HepG2 (cell line): ENCODE measurements at regions not wholly inside any gene's neighbourhood (a gene's known extent, or its start where the extent isn't known, plus 50 kb on each side); places are given as distances from the start of the nearest gene placed in this dataset.

ENCODE experiments used
- ATAC-seq: fragments of 200-7000 bp; cut with Tn5 transposase; 3 replicates; pipeline ENCODE4 v1.9.1; 2020; ENCODE audit warnings: mild to moderate bottlenecking, moderate library complexity
- BruUV-seq: library from RNA; stranded (reverse); fragments of 400-500 nt; replicated peaks from 2 replicates; lab custom pipeline; 2021; lab: Mats Ljungman, UMichigan
- CTCF ChIA-PET: fragments of 300-600 bp; formaldehyde crosslinking; extraction: SDS; loops from one replicate; lab custom pipeline; 2021; ENCODE audit warnings: low total read pairs, inconsistent platforms, low intra/inter-chr PET ratio; lab: Yijun Ruan, JAX
- POLR2A ChIA-PET: fragments of 350-600 bp; sonication (Branson Sonifier 250); formaldehyde crosslinking; loops from one replicate; lab custom pipeline; 2020; ENCODE audit warnings: antibody characterized with exemption, inconsistent platforms; lab: Yijun Ruan, JAX
- DNase-seq: peaks from one replicate; pipeline ENCODE4 v3.0.0-alpha.2; 2015; ENCODE audit warnings: low spot score
- FAIRE-seq: peaks from 3 replicates; lab custom pipeline; 2011; peaks lifted over from hg19 to GRCh38; lab: Jason Lieb, UNC
- H2AFZ ChIP-seq: one replicate; pipeline ENCODE4 v1.6.1; 2011; ENCODE audit warnings: low read length, inconsistent platforms
- H3K27ac ChIP-seq: fragments of 300-600 bp; 3 replicates; pipeline ENCODE4 v1.8.0; 2011; ENCODE audit warnings: mixed run types, mild to moderate bottlenecking, mixed read lengths, low read length, inconsistent platforms; ENCODE audit not compliant: insufficient read depth; ENCODE audit errors: extremely low read length
- H3K27me3 ChIP-seq, 2 experiments: fragments of 200-600 bp in 1 of 2; 2 replicates in 1 of 2; 3 replicates in 1 of 2; pipeline versions ENCODE4 v1.6.0 to v1.8.0; 2011; ENCODE audit warnings: low read length in 2 of 2, mild to moderate bottlenecking in 2 of 2, moderate library complexity in 2 of 2, inconsistent platforms in 1 of 2; ENCODE audit not compliant: insufficient read depth in 2 of 2, control insufficient read depth in 1 of 2
- H3K36me3 ChIP-seq, 2 experiments: fragments of 200-600 bp in 1 of 2; replicated peaks in 1 of 2; 2 replicates in 1 of 2; 3 replicates in 1 of 2; pipeline versions ENCODE4 v1.5.1 to v1.8.0; 2011; ENCODE audit warnings: low read length in 2 of 2, inconsistent platforms in 1 of 2; ENCODE audit not compliant: insufficient read depth in 2 of 2, control insufficient read depth in 1 of 2
- H3K4me1 ChIP-seq: 2 replicates; pipeline ENCODE4 v1.5.1; 2012; ENCODE audit warnings: low read length, inconsistent platforms; ENCODE audit not compliant: insufficient read depth
- H3K4me2 ChIP-seq: 2 replicates; pipeline ENCODE4 v1.6.0; 2011; ENCODE audit warnings: low read depth, low read length, inconsistent platforms
- H3K4me3 ChIP-seq, 3 experiments: fragments of 200-600 bp in 1 of 3; sonication (generic), shearing (Covaris generic) in 1 of 3; replicated peaks in 1 of 3; 2 replicates each; pipeline ENCODE4 v1.5.1; 2011 to 2016; ENCODE audit warnings: low read length in 3 of 3, inconsistent platforms in 2 of 3, low read depth in 2 of 3, mild to moderate bottlenecking in 2 of 3, control low read depth in 1 of 3, mixed read lengths in 1 of 3; ENCODE audit not compliant: insufficient read depth in 1 of 3
- H3K79me2 ChIP-seq: one replicate; pipeline ENCODE4 v1.6.1; 2011; ENCODE audit warnings: low read length, inconsistent platforms; ENCODE audit not compliant: insufficient read depth
- H3K9ac ChIP-seq: 2 replicates; pipeline ENCODE4 v1.6.0; 2011; ENCODE audit warnings: mild to moderate bottlenecking, low read depth, low read length, inconsistent platforms; ENCODE audit not compliant: insufficient read depth
- H3K9me3 ChIP-seq: 2 replicates; pipeline ENCODE4 v1.5.1; 2012; ENCODE audit warnings: mild to moderate bottlenecking, low read length
- H4K20me1 ChIP-seq: 2 replicates; pipeline ENCODE4 v1.6.0; 2011; ENCODE audit warnings: inconsistent platforms, mild to moderate bottlenecking, low read length, moderate library complexity; ENCODE audit not compliant: insufficient read depth
- JDP2 ChIP-seq: sonication (generic); formaldehyde crosslinking; IDR thresholded peaks from 2 replicates; pipeline ENCODE4 v1.8.1; 2022; ENCODE audit warnings: missing genetic modification reagents, borderline replicate concordance
- KDM2A ChIP-seq: sonication (generic); formaldehyde crosslinking; IDR thresholded peaks from 2 replicates; pipeline ENCODE4 v1.4.0; 2020; ENCODE audit warnings: low read depth, missing genetic modification reagents, borderline replicate concordance
- KDM6A ChIP-seq: IDR thresholded peaks from 2 replicates; pipeline ENCODE4 v1.6.1; 2016; ENCODE audit warnings: low read depth
- KLF9 ChIP-seq: IDR thresholded peaks from 2 replicates; pipeline ENCODE4 v1.6.1; 2016; ENCODE audit warnings: low read depth
- NR1H2 ChIP-seq: sonication (generic); formaldehyde crosslinking; IDR thresholded peaks from 2 replicates; pipeline ENCODE4 v1.8.1; 2022; ENCODE audit warnings: low read depth, missing genetic modification reagents, borderline replicate concordance
- PHF8 ChIP-seq: sonication (generic); formaldehyde crosslinking; IDR thresholded peaks from 2 replicates; pipeline ENCODE4 v1.5.0; 2020; ENCODE audit warnings: missing genetic modification reagents
- PLRG1 ChIP-seq: fragments of 450-650 bp; conservative IDR thresholded peaks from 2 replicates; pipeline ENCODE4 v1.6.1; 2016
- RAD21 ChIP-seq: fragments of 450-650 bp; formaldehyde crosslinking; IDR thresholded peaks from 2 replicates; pipeline ENCODE4 v1.5.0; 2020; ENCODE audit warnings: mild to moderate bottlenecking
- SALL2 ChIP-seq: sonication (generic); formaldehyde crosslinking; IDR thresholded peaks from 2 replicates; pipeline ENCODE4 v1.8.1; 2023; ENCODE audit warnings: mild to moderate bottlenecking, missing genetic modification reagents, inconsistent platforms
- SYNCRIP ChIP-seq: fragments of 200-400 bp; formaldehyde crosslinking; IDR thresholded peaks from 2 replicates; pipeline ENCODE4 v1.6.1; 2018; ENCODE audit warnings: mild to moderate bottlenecking, low read depth, low read length; ENCODE audit not compliant: insufficient read depth
- ZNF121 ChIP-seq: sonication (generic); formaldehyde crosslinking; IDR thresholded peaks from 2 replicates; pipeline ENCODE4 v1.5.0; 2020; ENCODE audit warnings: mild to moderate bottlenecking, missing genetic modification reagents
- ZNF160 ChIP-seq: sonication (generic); formaldehyde crosslinking; IDR thresholded peaks from 2 replicates; pipeline ENCODE4 v1.8.0; 2022; ENCODE audit warnings: mild to moderate bottlenecking, inconsistent platforms, missing genetic modification reagents
- ZNF639 ChIP-seq: conservative IDR thresholded peaks from 2 replicates; pipeline ENCODE4 v1.6.1; 2018; ENCODE audit warnings: missing genetic modification reagents
- WGBS: methylation state at CpG from one replicate; pipeline ENCODE4 v1.1.6; 2017; ENCODE audit warnings: low lambda C conversion rate; 5-methylcytosine and 5-hydroxymethylcytosine counted together
- in situ Hi-C: cut with HindIII; loops from 2 replicates; pipeline ENCODE4 v1.10.0; 2017; ENCODE audit warnings: low pct_unique_long_range_greater_than_20kb; ENCODE audit not compliant: extremely low pct_ligation_motif_present
- intact Hi-C: fragments of 100-400 bp; cut with micrococcal nuclease; formaldehyde crosslinking; loops from one replicate; pipeline ENCODE4 v1.10.0; 2022; ENCODE audit not compliant: unreplicated experiment
- TF ChIP-seq, protein P1 (sequence below): sonication (generic); formaldehyde crosslinking; conservative IDR thresholded peaks from 2 replicates; pipeline ENCODE4 v1.4.0; 2020; ENCODE audit warnings: missing genetic modification reagents
- TF ChIP-seq, protein P2 (sequence below): sonication (generic); formaldehyde crosslinking; IDR thresholded peaks from 2 replicates; pipeline ENCODE4 v1.8.0; 2022; ENCODE audit warnings: mild to moderate bottlenecking, missing genetic modification reagents, moderate library complexity

GRCh38 chr3:164732166-164732565 lies 346.1 kb downstream of the SI start:
- DNase-seq (no peak), ATAC-seq (no peak), FAIRE-seq (no peak)
- no peak overlapping the region for H2AFZ ChIP-seq
- BruUV-seq = no TSS peak
- TF ChIP-seq KDM2A (CRISPR knock-in tag) (no peak), KLF9 (CRISPR knock-in tag) (no peak), ZNF121 (CRISPR knock-in tag) (no peak), SALL2 (no peak), KDM6A (no peak), JDP2 (CRISPR knock-in tag) (no peak), NR1H2 (CRISPR knock-in tag) (no peak)
- TF ChIP-seq, all 625 proteins: peak for 0
- Histone ChIP-seq H3K27ac (no peak overlapping the region), H3K4me1 (no peaks in the 10 kb centered on the region), H3K27me3 (no peaks in the 10 kb centered on the region; a peak in 1 of 5 replicates), H3K4me3 (no peak overlapping the region), H3K36me3 (no peaks in the 10 kb centered on the region), H3K9ac (no peak overlapping the region), H3K79me2 (no peaks in the 10 kb centered on the region), H3K4me2 (no peak overlapping the region), H3K9me3 (no peaks in the 10 kb centered on the region), H4K20me1 (no peaks in the 10 kb centered on the region)
- in situ Hi-C loops (no loop called here), intact Hi-C loops (no loop called here)
- ChIA-PET POLR2A (no interaction called here), CTCF (no interaction called here)
- WGBS = 9% methylated on average over 1 of the region's 1 CpG

DNA sequence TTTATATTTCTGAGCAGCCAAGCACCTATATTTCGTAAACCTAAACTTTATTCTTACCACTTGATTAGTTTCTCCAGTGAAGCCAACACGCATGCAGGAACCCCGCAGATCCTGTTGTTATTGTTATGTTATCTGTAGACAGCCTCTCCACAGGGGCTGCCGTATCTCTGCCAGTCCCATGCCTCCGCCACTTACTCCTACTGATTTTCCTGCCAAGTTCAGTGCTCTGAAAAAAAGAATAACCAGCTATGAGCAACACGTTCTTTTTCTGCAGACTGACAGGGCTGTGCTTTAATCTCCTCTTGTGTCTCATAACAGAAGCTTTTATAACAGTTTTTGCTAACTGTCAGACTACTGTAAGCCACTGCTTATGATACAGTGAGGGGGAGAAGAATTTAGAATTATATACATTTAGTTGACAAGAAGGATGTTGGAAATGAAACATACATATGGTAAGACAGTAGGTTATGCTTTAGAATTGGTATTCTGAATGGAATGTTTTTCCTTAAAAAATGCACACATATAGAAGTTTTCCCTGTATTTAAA lies 347.4 kb downstream of the SI start:
- Histone ChIP-seq H3K36me3 (no peaks in the 10 kb centered on the region), H3K4me3 (no peak overlapping the region), H3K27ac (no peak overlapping the region), H3K4me2 (no peak overlapping the region), H4K20me1 (no peaks in the 10 kb centered on the region), H3K9me3 (no peaks in the 10 kb centered on the region), H2AFZ (no peak overlapping the region), H3K4me1 (no peaks in the 10 kb centered on the region), H3K9ac (no peak overlapping the region), H3K79me2 (no peaks in the 10 kb centered on the region), H3K27me3 (no peaks in the 10 kb centered on the region; a peak in 1 of 5 replicates)
- ChIA-PET CTCF (no interaction called here), POLR2A (no interaction called here)
- ATAC-seq (no peak), FAIRE-seq (no peak), DNase-seq (no peak)
- TF ChIP-seq SYNCRIP = no peak
- TF ChIP-seq ZNF639 = no peak
- no peak for TF ChIP-seq PHF8 (CRISPR knock-in tag)
- TF ChIP-seq PLRG1 = no peak
- TF ChIP-seq ZNF160 (CRISPR knock-in tag) = no peak
- TF ChIP-seq RAD21 (CRISPR knock-in tag) = no peak
- TF ChIP-seq, protein P1, sequence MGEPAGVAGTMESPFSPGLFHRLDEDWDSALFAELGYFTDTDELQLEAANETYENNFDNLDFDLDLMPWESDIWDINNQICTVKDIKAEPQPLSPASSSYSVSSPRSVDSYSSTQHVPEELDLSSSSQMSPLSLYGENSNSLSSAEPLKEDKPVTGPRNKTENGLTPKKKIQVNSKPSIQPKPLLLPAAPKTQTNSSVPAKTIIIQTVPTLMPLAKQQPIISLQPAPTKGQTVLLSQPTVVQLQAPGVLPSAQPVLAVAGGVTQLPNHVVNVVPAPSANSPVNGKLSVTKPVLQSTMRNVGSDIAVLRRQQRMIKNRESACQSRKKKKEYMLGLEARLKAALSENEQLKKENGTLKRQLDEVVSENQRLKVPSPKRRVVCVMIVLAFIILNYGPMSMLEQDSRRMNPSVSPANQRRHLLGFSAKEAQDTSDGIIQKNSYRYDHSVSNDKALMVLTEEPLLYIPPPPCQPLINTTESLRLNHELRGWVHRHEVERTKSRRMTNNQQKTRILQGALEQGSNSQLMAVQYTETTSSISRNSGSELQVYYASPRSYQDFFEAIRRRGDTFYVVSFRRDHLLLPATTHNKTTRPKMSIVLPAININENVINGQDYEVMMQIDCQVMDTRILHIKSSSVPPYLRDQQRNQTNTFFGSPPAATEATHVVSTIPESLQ = no peak
- TF ChIP-seq, protein P2, sequence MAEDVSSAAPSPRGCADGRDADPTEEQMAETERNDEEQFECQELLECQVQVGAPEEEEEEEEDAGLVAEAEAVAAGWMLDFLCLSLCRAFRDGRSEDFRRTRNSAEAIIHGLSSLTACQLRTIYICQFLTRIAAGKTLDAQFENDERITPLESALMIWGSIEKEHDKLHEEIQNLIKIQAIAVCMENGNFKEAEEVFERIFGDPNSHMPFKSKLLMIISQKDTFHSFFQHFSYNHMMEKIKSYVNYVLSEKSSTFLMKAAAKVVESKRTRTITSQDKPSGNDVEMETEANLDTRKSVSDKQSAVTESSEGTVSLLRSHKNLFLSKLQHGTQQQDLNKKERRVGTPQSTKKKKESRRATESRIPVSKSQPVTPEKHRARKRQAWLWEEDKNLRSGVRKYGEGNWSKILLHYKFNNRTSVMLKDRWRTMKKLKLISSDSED (CRISPR knock-in tag) = no peak
- 12% methylated on average over 6 of the region's 6 CpGs for WGBS
- no TSS peak for BruUV-seq
- intact Hi-C loops = no loop called here
- in situ Hi-C loops = no loop called here
